ENCODE measurements at regions not wholly inside any gene's neighbourhood (a gene's known extent, or its start where the extent isn't known, plus 50 kb on each side); places are given as distances from the start of the nearest gene placed in this dataset.
"Not testable (repeated sequence)": the region's sequence is repeated elsewhere in the genome, so short reads cannot be mapped to it uniquely, and the experiment has no call there.

- DNase-seq (ENCODE audit: low read depth in 2 of 2), result no peak
Observed at GRCh38 chr13:34166406-34166805, 348.5 kb downstream of the RFC3 start.

GRCh38 chr13:34167347-34167746 lies 349.4 kb downstream of the RFC3 start:
- no peak for DNase-seq (ENCODE audit: low read depth in 2 of 2)

GRCh38 chr13:34172048-34172447 lies 354.1 kb downstream of the RFC3 start:
- DNase-seq (ENCODE audit: low read depth in 2 of 2), result no peak

GRCh38 chr13:34174671-34175145 lies 356.8 kb downstream of the RFC3 start:
- no peak for DNase-seq (ENCODE audit: low read depth in 2 of 2)

GRCh38 chr13:34175551-34175950 lies 357.6 kb downstream of the RFC3 start:
- no peak for DNase-seq (ENCODE audit: low read depth in 2 of 2)

GRCh38 chr13:34176633-34177032 lies 358.7 kb downstream of the RFC3 start:
- no peak for DNase-seq (ENCODE audit: low read depth in 2 of 2)

- DNase-seq (ENCODE audit: low read depth in 2 of 2), result no peak
Observed at GRCh38 chr13:34179481-34179880, 361.5 kb downstream of the RFC3 start.

GRCh38 chr13:34179927-34180326 lies 362.0 kb downstream of the RFC3 start:
- DNase-seq (ENCODE audit: low read depth in 2 of 2), result no peak

GRCh38 chr13:34181256-34181655 lies 363.3 kb downstream of the RFC3 start:
- not testable (repeated sequence) for DNase-seq (ENCODE audit: low read depth in 2 of 2)

GRCh38 chr13:34189946-34190345 lies 372.0 kb downstream of the RFC3 start:
- DNase-seq (ENCODE audit: low read depth in 2 of 2), result no peak

GRCh38 chr13:34201050-34201913 lies 383.3 kb downstream of the RFC3 start:
- DNase-seq (ENCODE audit: low read depth in 2 of 2), result no peak

GRCh38 chr13:34207334-34207733 lies 389.4 kb downstream of the RFC3 start:
- no peak for DNase-seq (ENCODE audit: low read depth in 2 of 2)

GRCh38 chr13:34207872-34208271 lies 389.9 kb downstream of the RFC3 start:
- no peak for DNase-seq (ENCODE audit: low read depth in 2 of 2)

GRCh38 chr13:34208336-34208735 lies 390.4 kb downstream of the RFC3 start:
- DNase-seq (ENCODE audit: low read depth in 2 of 2), result no peak

GRCh38 chr13:34210341-34210740 lies 392.4 kb downstream of the RFC3 start:
- no peak for DNase-seq (ENCODE audit: low read depth in 2 of 2)

- no peak for DNase-seq (ENCODE audit: low read depth in 2 of 2)
Observed at GRCh38 chr13:34214686-34215085, 396.7 kb downstream of the RFC3 start.

- DNase-seq (ENCODE audit: low read depth in 2 of 2), result no peak
Observed at GRCh38 chr13:34216256-34216655, 398.3 kb downstream of the RFC3 start.

GRCh38 chr13:34217343-34218025 lies 399.5 kb downstream of the RFC3 start:
- no peak for DNase-seq (ENCODE audit: low read depth in 2 of 2)

- DNase-seq (ENCODE audit: low read depth in 2 of 2), result no peak
Observed at GRCh38 chr13:34223984-34224383, 406.0 kb downstream of the RFC3 start.

GRCh38 chr13:34224877-34225276 lies 406.9 kb downstream of the RFC3 start:
- DNase-seq (ENCODE audit: low read depth in 2 of 2), result no peak

GRCh38 chr13:34230271-34230670 lies 412.3 kb downstream of the RFC3 start:
- DNase-seq (ENCODE audit: low read depth in 2 of 2), result no peak

GRCh38 chr13:34241332-34241731 lies 423.4 kb downstream of the RFC3 start:
- no peak for DNase-seq (ENCODE audit: low read depth in 2 of 2)

- no peak for DNase-seq (ENCODE audit: low read depth in 2 of 2)
Observed at GRCh38 chr13:34243403-34243802, 425.5 kb downstream of the RFC3 start.

Measured in stimulated activated CD8-positive, alpha-beta memory T cell treated with anti-CD3 and anti-CD28 coated beads, Interleukin-7, amount 100 ng/mL, for 4 hours (primary cell).